HepG2 (cell line): ENCODE measurements at regions not wholly inside any gene's neighbourhood (a gene's known extent, or its start where the extent isn't known, plus 50 kb on each side); places are given as distances from the start of the nearest gene placed in this dataset.

ENCODE experiments used
- ATAC-seq: fragments of 200-7000 bp; cut with Tn5 transposase; 3 replicates; pipeline ENCODE4 v1.9.1; 2020; ENCODE audit warnings: mild to moderate bottlenecking, moderate library complexity
- BruUV-seq: library from RNA; stranded (reverse); fragments of 400-500 nt; replicated peaks from 2 replicates; lab custom pipeline; 2021; lab: Mats Ljungman, UMichigan
- CTCF ChIA-PET: fragments of 300-600 bp; formaldehyde crosslinking; extraction: SDS; loops from one replicate; lab custom pipeline; 2021; ENCODE audit warnings: low total read pairs, inconsistent platforms, low intra/inter-chr PET ratio; lab: Yijun Ruan, JAX
- POLR2A ChIA-PET: fragments of 350-600 bp; sonication (Branson Sonifier 250); formaldehyde crosslinking; loops from one replicate; lab custom pipeline; 2020; ENCODE audit warnings: antibody characterized with exemption, inconsistent platforms; lab: Yijun Ruan, JAX
- DNase-seq: peaks from one replicate; pipeline ENCODE4 v3.0.0-alpha.2; 2015; ENCODE audit warnings: low spot score
- FAIRE-seq: peaks from 3 replicates; lab custom pipeline; 2011; peaks lifted over from hg19 to GRCh38; lab: Jason Lieb, UNC
- H2AFZ ChIP-seq: one replicate; pipeline ENCODE4 v1.6.1; 2011; ENCODE audit warnings: low read length, inconsistent platforms
- H3K27ac ChIP-seq: fragments of 300-600 bp; 3 replicates; pipeline ENCODE4 v1.8.0; 2011; ENCODE audit warnings: mixed run types, mild to moderate bottlenecking, mixed read lengths, low read length, inconsistent platforms; ENCODE audit not compliant: insufficient read depth; ENCODE audit errors: extremely low read length
- H3K27me3 ChIP-seq, 2 experiments: fragments of 200-600 bp in 1 of 2; 2 replicates in 1 of 2; 3 replicates in 1 of 2; pipeline versions ENCODE4 v1.6.0 to v1.8.0; 2011; ENCODE audit warnings: low read length in 2 of 2, mild to moderate bottlenecking in 2 of 2, moderate library complexity in 2 of 2, inconsistent platforms in 1 of 2; ENCODE audit not compliant: insufficient read depth in 2 of 2, control insufficient read depth in 1 of 2
- H3K36me3 ChIP-seq, 2 experiments: fragments of 200-600 bp in 1 of 2; replicated peaks in 1 of 2; 2 replicates in 1 of 2; 3 replicates in 1 of 2; pipeline versions ENCODE4 v1.5.1 to v1.8.0; 2011; ENCODE audit warnings: low read length in 2 of 2, inconsistent platforms in 1 of 2; ENCODE audit not compliant: insufficient read depth in 2 of 2, control insufficient read depth in 1 of 2
- H3K4me1 ChIP-seq: 2 replicates; pipeline ENCODE4 v1.5.1; 2012; ENCODE audit warnings: low read length, inconsistent platforms; ENCODE audit not compliant: insufficient read depth
- H3K4me2 ChIP-seq: 2 replicates; pipeline ENCODE4 v1.6.0; 2011; ENCODE audit warnings: low read depth, low read length, inconsistent platforms
- H3K4me3 ChIP-seq, 3 experiments: fragments of 200-600 bp in 1 of 3; sonication (generic), shearing (Covaris generic) in 1 of 3; replicated peaks in 1 of 3; 2 replicates each; pipeline ENCODE4 v1.5.1; 2011 to 2016; ENCODE audit warnings: low read length in 3 of 3, inconsistent platforms in 2 of 3, low read depth in 2 of 3, mild to moderate bottlenecking in 2 of 3, control low read depth in 1 of 3, mixed read lengths in 1 of 3; ENCODE audit not compliant: insufficient read depth in 1 of 3
- H3K79me2 ChIP-seq: one replicate; pipeline ENCODE4 v1.6.1; 2011; ENCODE audit warnings: low read length, inconsistent platforms; ENCODE audit not compliant: insufficient read depth
- H3K9ac ChIP-seq: 2 replicates; pipeline ENCODE4 v1.6.0; 2011; ENCODE audit warnings: mild to moderate bottlenecking, low read depth, low read length, inconsistent platforms; ENCODE audit not compliant: insufficient read depth
- H3K9me3 ChIP-seq: 2 replicates; pipeline ENCODE4 v1.5.1; 2012; ENCODE audit warnings: mild to moderate bottlenecking, low read length
- H4K20me1 ChIP-seq: 2 replicates; pipeline ENCODE4 v1.6.0; 2011; ENCODE audit warnings: inconsistent platforms, mild to moderate bottlenecking, low read length, moderate library complexity; ENCODE audit not compliant: insufficient read depth
- HNRNPK ChIP-seq: fragments of 200-400 bp; formaldehyde crosslinking; IDR thresholded peaks from 2 replicates; pipeline ENCODE4 v1.6.1; 2018; ENCODE audit warnings: low read length, low read depth, moderate library complexity, mild to moderate bottlenecking; ENCODE audit not compliant: poor library complexity, severe bottlenecking
- KDM1A ChIP-seq: IDR thresholded peaks from 2 replicates; pipeline ENCODE4 v1.6.1; 2016; ENCODE audit warnings: missing compliant biosample characterization
- NFKB2 ChIP-seq: sonication (generic); formaldehyde crosslinking; IDR thresholded peaks from 2 replicates; pipeline ENCODE4 v1.4.0; 2020; ENCODE audit warnings: missing genetic modification reagents, borderline replicate concordance
- NPAS2 ChIP-seq: sonication (generic); formaldehyde crosslinking; IDR thresholded peaks from 2 replicates; pipeline ENCODE4 v1.8.0; 2022; ENCODE audit warnings: mild to moderate bottlenecking, missing genetic modification reagents, borderline replicate concordance
- RXRA ChIP-seq: sonication (generic); formaldehyde crosslinking; IDR thresholded peaks from 2 replicates; pipeline ENCODE4 v1.5.1; 2020; ENCODE audit warnings: missing genetic modification reagents
- SCMH1 ChIP-seq: sonication (generic); formaldehyde crosslinking; IDR thresholded peaks from 2 replicates; pipeline ENCODE4 v1.9.0; 2021; ENCODE audit warnings: missing genetic modification reagents, mild to moderate bottlenecking, borderline replicate concordance
- SMARCC2 ChIP-seq: fragments of 450-650 bp; IDR thresholded peaks from 2 replicates; pipeline ENCODE4 v1.6.1; 2017; ENCODE audit warnings: antibody characterized with exemption, mild to moderate bottlenecking
- SPEN ChIP-seq: sonication (generic); formaldehyde crosslinking; IDR thresholded peaks from 2 replicates; pipeline ENCODE4 v1.5.1; 2020; ENCODE audit warnings: low read depth, mild to moderate bottlenecking, missing genetic modification reagents
- ZFP82 ChIP-seq: sonication (generic); formaldehyde crosslinking; IDR thresholded peaks from 2 replicates; pipeline ENCODE4 v1.5.1; 2020; ENCODE audit warnings: mild to moderate bottlenecking, missing genetic modification reagents, borderline replicate concordance
- ZKSCAN5 ChIP-seq: sonication (generic); formaldehyde crosslinking; IDR thresholded peaks from 2 replicates; pipeline ENCODE4 v1.5.1; 2020; ENCODE audit warnings: mild to moderate bottlenecking, missing genetic modification reagents
- ZNF446 ChIP-seq: sonication (generic); formaldehyde crosslinking; IDR thresholded peaks from 2 replicates; pipeline ENCODE4 v1.5.0; 2020; ENCODE audit warnings: mild to moderate bottlenecking, missing genetic modification reagents
- ZNF460 ChIP-seq: sonication (generic); formaldehyde crosslinking; IDR thresholded peaks from 2 replicates; pipeline ENCODE4 v1.5.1; 2020; ENCODE audit warnings: missing genetic modification reagents, mild to moderate bottlenecking, borderline replicate concordance
- WGBS: methylation state at CpG from one replicate; pipeline ENCODE4 v1.1.6; 2017; ENCODE audit warnings: low lambda C conversion rate; 5-methylcytosine and 5-hydroxymethylcytosine counted together
- in situ Hi-C: cut with HindIII; loops from 2 replicates; pipeline ENCODE4 v1.10.0; 2017; ENCODE audit warnings: low pct_unique_long_range_greater_than_20kb; ENCODE audit not compliant: extremely low pct_ligation_motif_present
- intact Hi-C: fragments of 100-400 bp; cut with micrococcal nuclease; formaldehyde crosslinking; loops from one replicate; pipeline ENCODE4 v1.10.0; 2022; ENCODE audit not compliant: unreplicated experiment
- TF ChIP-seq, protein P1 (sequence below): sonication (generic); formaldehyde crosslinking; IDR thresholded peaks from 2 replicates; pipeline ENCODE4 v1.4.0; 2020; ENCODE audit warnings: missing genetic modification reagents
- TF ChIP-seq, protein P2 (sequence below): fragments of 450-650 bp; IDR thresholded peaks from 2 replicates; pipeline ENCODE4 v1.6.1; 2017

DNA sequence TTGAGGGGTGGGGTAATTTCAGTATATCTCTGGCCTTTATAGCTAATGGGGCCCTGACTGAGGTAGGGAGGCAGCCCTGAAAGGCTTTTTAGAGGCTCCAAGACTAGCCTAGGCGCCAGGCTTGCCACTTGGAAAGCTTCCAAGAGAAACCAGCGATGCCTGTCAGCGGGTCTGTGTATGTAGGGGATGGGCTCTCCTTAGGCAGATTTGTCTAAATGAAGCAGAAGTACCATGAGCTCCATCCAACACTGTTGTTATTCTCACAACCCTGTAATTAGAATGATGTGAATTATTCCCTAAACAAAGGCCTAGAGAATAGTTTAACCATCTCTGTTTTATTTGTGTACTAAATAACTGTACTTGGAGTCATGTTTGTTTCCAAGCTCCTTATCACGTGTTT lies 138.1 kb downstream of the B3GNT2 start:
- WGBS = 5% methylated on average over 4 of the region's 4 CpGs
- POLR2A ChIA-PET = no interaction called here
- no peak overlapping the region for H3K9ac ChIP-seq

DNA sequence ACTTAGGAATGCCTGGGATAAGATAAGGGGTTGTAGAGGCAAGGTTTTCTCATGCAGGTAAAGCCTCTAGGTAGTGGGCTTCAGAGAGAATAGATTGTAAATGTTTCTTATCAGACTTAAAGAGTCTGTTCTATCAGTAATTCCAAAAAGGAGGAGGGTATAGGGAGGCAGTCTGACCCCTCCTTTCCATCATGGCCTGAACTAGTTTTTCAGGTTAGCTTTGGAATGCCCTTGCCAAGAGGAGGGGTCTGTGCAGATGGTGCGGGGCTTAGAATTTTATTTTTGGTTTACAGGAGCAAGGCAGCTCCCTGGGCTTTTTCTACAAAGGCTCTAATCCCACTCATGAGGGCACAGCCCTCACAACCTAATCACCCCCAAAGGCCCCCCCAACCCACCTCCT lies 135.0 kb downstream of the B3GNT2 start:
- WGBS = 56% methylated on average over 1 of the region's 1 CpG
- peaks cover 0 to 17% of the 10 kb centered on the region in 2 experiments; a peak in 3 of 5 replicates for H3K27me3 ChIP-seq
- no peak overlapping the region for H3K4me3 ChIP-seq
- H3K9me3 ChIP-seq = no peaks in the 10 kb centered on the region
- CTCF ChIA-PET = no interaction called here
- POLR2A ChIA-PET = no interaction called here
- in situ Hi-C loops = no loop called here
- FAIRE-seq (no peak), DNase-seq (no peak)
- H3K4me1 ChIP-seq = no peaks in the 10 kb centered on the region
- no peak overlapping the region for H3K27ac ChIP-seq
- BruUV-seq = no TSS peak
- no peaks in the 10 kb centered on the region for H3K36me3 ChIP-seq
- H2AFZ ChIP-seq = no peak overlapping the region
- no peak overlapping the region for H3K9ac ChIP-seq
- intact Hi-C loops = no loop called here
- no peak overlapping the region for H3K4me2 ChIP-seq
- no peaks in the 10 kb centered on the region for H4K20me1 ChIP-seq
- TF ChIP-seq RXRA = no peak
- no peak for TF ChIP-seq NPAS2 (CRISPR knock-in tag)
- TF ChIP-seq NFKB2 (CRISPR knock-in tag) = no peak
- TF ChIP-seq, protein P1, sequence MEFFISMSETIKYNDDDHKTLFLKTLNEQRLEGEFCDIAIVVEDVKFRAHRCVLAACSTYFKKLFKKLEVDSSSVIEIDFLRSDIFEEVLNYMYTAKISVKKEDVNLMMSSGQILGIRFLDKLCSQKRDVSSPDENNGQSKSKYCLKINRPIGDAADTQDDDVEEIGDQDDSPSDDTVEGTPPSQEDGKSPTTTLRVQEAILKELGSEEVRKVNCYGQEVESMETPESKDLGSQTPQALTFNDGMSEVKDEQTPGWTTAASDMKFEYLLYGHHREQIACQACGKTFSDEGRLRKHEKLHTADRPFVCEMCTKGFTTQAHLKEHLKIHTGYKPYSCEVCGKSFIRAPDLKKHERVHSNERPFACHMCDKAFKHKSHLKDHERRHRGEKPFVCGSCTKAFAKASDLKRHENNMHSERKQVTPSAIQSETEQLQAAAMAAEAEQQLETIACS (CRISPR knock-in tag) = no peak
- TF ChIP-seq, all 625 proteins: peak for 0
- no peak for ATAC-seq
- no peaks in the 10 kb centered on the region for H3K79me2 ChIP-seq

More for the DNA sequence above, 138.1 kb downstream of the B3GNT2 start:
- Histone ChIP-seq H3K4me3 (no peak overlapping the region), H3K36me3 (no peaks in the 10 kb centered on the region), H3K27ac (no peak overlapping the region), H2AFZ (no peak overlapping the region), H3K4me2 (no peak overlapping the region), H3K4me1 (no peaks in the 10 kb centered on the region), H3K9me3 (no peaks in the 10 kb centered on the region), H3K79me2 (no peaks in the 10 kb centered on the region), H4K20me1 (no peaks in the 10 kb centered on the region), H3K27me3 (peaks cover 0 to 9% of the 10 kb centered on the region in 2 experiments; a peak in 1 of 5 replicates)
- intact Hi-C loops = no loop called here
- TF ChIP-seq ZNF446 (no peak), ZNF460 (CRISPR knock-in tag) (no peak), SMARCC2 (no peak), SPEN (CRISPR knock-in tag) (no peak), SCMH1 (CRISPR knock-in tag) (no peak), KDM1A (CRISPR knock-in tag) (no peak), ZKSCAN5 (no peak), ZFP82 (CRISPR knock-in tag) (no peak), HNRNPK (no peak)
- TF ChIP-seq, protein P2, sequence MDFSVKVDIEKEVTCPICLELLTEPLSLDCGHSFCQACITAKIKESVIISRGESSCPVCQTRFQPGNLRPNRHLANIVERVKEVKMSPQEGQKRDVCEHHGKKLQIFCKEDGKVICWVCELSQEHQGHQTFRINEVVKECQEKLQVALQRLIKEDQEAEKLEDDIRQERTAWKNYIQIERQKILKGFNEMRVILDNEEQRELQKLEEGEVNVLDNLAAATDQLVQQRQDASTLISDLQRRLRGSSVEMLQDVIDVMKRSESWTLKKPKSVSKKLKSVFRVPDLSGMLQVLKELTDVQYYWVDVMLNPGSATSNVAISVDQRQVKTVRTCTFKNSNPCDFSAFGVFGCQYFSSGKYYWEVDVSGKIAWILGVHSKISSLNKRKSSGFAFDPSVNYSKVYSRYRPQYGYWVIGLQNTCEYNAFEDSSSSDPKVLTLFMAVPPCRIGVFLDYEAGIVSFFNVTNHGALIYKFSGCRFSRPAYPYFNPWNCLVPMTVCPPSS = no peak
- no TSS peak for BruUV-seq
- no peak for ATAC-seq
- CTCF ChIA-PET = no interaction called here
- no peak for DNase-seq
- in situ Hi-C loops = no loop called here
- no peak for FAIRE-seq
